H1 (cell line): ENCODE measurements at regions not wholly inside any gene's neighbourhood (a gene's known extent, or its start where the extent isn't known, plus 50 kb on each side); places are given as distances from the start of the nearest gene placed in this dataset.

Experiments
- CTCF ChIP-seq, 3 experiments: IDR thresholded peaks; 1 replicate in 2 of 3; 2 replicates in 1 of 3; pipeline versions ENCODE4 v1.5.1 to v1.6.1; 2011; ENCODE audit warnings: low read length in 3 of 3, mild to moderate bottlenecking in 3 of 3, inconsistent platforms in 2 of 3, low read depth in 1 of 3, moderate library complexity in 1 of 3; ENCODE audit not compliant: insufficient read depth in 1 of 3; ENCODE audit errors: control extremely low read depth in 1 of 3
- JUND ChIP-seq: IDR thresholded peaks from 2 replicates; pipeline ENCODE4 v1.6.1; 2011; ENCODE audit warnings: mild to moderate bottlenecking, improper control_type of control experiment, low read length
- POLR2AphosphoS5 ChIP-seq: IDR thresholded peaks from 2 replicates; pipeline ENCODE4 v1.6.1; 2011; ENCODE audit warnings: low read depth, low read length

GRCh38 chr11:70616317-70616716 lies 218.0 kb downstream of the CTTN start:
- TF ChIP-seq POLR2AphosphoS5 (no peak), JUND (no peak), CTCF (IDR thresholded peaks at IDR 0.05; ENCODE audit: control extremely low read depth in 1 of 3, insufficient read depth in 1 of 3, low read depth in 1 of 3, low read length in 3 of 3) (no peak)
